AG08395 (cell line): ENCODE measurements at regions not wholly inside any gene's neighbourhood (a gene's known extent, or its start where the extent isn't known, plus 50 kb on each side); places are given as distances from the start of the nearest gene placed in this dataset.

Source experiments
- DNase-seq: peaks from one replicate; pipeline ENCODE4 v3.0.0; 2012; ENCODE audit warnings: mixed read lengths, low spot score

DNA sequence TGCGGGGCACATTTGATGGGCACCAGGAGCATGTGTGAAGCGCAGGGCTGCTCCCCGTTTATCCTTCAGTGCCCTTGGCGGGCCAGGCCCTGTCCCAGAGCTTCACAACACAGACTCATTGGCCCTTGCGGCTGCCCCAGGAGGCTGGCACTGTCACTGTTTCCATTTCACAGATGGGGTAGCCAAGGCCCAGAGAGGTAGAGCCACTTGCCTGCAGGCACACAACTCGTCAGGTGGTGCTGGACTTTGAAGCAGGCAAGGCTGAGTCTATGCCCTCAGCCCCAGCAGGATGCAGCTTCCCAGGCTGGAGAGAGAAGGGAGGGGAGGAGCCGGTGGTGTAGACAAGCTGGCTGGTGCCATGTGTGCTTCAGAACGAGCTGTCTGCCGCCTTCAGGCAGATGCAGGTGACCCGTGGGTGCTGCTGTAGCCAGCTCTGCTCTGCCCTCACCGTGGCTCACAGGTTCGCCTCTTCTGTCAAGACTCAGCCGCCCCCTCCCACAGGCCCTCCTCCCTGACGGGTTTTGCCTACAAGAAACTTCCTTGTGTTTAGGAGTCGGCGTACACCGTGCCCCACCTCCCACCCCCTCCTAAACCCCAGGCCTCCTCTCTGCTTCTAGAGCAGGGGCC lies 232.3 kb upstream of the CIBAR2 start:
- no peak for DNase-seq

DNA sequence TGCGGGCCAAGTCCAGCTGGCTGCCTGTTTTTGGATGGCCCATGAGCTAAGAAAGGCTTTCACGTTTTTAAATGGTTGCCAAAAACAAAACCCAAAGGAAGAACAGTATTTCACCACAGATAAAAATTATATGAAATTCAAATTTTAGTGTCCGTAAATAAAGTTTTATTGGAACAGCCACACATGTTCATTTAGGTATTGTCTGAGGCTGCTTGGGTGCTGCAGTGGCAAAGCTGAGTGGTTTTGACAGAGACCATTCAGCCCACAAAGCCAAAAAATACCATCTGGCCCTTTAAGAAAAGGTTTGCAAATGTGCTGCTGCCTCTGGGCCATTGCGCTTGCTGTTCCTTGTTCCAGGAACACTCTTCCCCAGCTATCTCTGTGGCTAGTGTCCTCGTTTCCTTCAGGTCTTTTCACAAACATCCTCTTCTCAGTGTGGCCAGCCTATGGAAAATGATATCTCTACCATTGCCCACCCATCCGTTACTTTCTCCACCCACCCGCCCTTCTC lies 232.9 kb upstream of the CIBAR2 start:
- no peak for DNase-seq

DNA sequence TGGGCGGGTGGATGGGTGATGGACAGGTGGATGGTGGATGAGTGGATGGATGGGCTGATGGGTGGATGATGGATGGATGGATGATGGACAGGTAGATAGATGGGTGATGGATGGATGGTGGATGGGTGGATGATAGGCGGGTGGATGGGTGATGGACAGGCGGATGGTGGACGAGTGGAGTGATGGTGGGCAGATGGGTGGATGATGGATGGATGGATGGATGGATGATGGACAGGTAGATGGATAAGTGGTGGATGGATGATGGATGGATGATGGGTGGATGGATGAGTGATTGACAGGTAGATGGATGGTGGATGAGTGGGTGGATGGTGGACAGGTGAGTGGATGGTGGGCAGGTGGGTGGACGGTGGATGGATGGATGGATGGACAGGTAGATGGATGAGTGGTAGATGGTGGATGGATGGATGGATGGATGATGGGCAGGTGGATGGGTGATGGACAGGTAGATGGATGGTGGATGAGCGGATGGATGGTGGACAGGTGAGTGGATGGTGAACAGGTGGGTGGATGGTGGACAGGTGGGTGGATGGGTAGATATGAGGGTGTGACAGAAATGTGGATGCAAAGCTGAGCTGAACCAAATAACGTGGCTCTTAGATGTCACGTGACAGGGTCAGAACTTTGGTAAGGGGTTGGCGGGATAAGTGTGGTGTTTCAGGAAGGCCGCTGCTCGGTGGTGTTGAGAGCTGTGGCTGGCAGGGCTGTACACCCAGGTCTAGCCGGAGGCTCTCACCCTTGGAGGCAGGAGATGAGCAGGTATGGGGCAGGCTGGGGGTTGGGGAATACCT lies 234.3 kb upstream of the CIBAR2 start:
- DNase-seq, result no peak

DNA sequence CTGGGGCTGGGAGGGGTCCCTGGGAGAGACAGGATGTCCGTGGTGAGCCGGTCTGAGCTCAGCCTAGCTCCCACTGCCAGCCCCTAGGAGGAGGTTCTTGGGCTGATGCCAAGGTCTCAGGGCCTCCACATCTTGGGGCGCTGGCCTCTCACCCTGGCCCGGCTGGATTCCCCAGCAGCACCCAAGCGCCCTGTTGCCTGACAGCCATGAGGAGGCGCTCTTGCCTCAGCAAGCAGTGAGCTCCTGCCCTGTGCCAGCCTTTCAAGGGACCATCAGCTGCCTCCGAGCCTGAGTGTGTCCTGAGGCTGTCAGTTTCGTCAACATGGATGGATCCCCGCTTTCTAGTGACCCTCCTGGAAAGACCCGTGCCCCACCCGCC lies 234.9 kb upstream of the CIBAR2 start:
- DNase-seq, result no peak

DNA sequence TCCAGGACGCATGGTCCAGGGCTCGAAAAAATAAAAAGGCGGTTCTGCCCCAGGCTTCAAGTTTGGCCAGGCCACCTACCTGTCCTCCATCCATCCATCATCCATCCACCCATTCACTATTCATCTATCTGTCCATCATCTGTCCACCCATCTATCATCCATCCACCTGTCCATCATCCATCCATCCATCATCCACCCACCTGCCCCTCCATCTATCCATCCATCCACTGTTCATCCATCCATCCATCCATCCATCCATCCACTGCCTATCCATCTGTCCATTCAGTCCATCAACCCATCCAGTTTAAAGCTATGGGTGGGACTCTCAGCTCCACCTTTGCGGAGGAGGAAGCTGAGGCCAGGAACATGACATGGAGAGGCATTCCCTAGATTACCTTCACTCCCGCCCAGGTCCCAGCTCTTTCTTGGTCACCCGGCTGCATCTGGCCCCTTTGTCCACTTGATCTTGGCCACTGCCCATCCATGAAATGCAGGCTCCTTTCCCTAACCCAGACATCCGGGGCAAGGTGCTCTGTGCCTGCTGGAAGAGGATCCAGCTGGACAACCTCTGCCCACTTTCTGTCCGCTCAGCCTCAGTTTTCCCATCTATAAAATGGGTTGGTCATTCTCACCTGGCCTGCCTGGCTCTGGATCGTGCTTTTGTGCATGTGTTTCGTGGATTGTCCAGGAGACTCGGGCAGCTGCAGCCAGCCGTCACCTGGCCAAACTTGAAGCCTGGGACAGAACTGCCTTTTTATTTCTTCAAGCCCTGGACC lies 236.0 kb upstream of the CIBAR2 start:
- DNase-seq, result no peak

DNA sequence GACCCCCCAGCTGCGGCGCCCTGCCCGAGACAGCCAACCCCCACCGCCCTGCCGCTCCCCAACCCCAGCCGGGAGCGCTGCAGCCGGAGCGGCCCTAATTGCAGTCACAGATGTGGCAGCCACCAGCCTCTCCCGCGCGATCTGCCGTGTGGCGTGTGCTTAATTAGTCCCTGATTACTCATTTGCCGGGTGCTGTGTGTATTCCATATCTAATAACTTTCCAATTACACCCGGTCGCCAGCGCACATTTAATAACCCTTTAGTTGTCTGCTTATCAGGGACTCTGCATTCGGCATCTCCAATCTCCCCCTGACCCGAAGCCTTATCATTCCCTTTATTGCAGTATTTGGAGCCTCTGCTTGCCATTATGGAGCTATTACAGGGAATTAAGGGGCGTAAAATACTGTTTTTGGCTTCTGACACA lies 236.7 kb upstream of the CIBAR2 start:
- no peak for DNase-seq

DNA sequence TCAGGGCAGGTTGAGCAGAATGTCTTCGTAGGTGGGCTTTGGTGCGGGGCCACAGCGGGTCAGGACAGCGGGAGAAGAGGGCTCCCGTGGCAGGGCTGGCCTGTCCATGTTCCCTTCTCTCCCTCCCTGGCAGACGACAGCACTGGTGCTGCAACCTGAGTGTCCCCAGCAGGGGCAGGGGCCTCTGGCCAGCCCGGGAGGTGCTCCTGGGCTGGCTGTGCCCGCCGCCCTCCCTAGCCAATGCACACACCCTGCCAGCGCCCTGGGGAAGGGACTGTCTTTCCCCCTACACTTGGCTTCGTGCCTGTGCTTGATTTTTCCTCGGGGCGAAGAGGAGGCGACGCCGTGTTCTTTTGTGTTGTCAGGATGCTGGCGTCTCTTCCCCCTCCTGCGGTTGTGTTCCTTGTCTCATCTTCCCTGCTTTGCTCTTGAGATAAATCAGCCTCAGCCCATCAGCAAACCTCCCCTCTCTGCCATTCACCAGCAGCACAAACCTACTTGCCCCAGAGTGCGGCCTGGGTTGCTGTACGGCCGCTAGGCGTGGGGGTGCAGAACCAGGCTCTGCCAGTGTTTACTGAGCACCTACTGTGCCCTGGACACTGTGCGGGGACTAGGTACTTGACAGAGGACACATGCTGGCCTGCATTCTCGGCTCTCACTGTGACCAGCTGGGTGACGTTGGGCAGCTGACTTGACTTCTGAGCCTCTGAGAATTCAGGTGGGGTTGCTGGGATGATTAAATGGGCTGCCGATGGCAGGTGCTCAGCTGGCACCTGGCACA lies 237.3 kb upstream of the CIBAR2 start:
- no peak for DNase-seq

DNA sequence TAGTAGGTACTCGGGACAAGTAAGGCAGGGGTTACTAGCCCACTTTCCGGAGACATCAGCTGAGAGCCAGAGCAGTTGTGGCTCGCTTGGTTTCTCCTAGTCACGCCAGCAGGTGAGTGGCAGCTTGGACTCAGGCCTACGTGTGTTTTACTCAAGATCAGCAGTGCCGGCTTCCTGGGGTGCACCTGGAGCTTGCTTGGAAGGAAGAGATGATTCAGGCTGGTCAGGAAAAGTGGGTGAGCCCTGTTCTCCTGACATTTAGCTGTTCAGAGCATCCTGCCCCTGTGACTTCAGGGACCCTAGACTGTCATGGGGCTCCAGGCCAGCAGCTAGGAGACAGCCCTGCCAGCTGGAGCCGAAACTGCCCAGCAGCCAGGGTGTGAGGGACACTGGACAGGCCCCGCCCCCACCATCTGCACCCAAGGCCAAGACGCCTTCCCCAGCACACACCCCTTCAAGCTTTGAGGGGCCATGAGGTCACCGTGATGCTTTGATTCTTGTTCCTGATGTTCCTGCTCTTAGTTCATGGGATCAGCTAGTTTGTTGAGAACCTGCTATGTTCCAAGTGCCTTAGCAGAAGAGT lies 238.0 kb upstream of the CIBAR2 start:
- DNase-seq, result no peak

DNA sequence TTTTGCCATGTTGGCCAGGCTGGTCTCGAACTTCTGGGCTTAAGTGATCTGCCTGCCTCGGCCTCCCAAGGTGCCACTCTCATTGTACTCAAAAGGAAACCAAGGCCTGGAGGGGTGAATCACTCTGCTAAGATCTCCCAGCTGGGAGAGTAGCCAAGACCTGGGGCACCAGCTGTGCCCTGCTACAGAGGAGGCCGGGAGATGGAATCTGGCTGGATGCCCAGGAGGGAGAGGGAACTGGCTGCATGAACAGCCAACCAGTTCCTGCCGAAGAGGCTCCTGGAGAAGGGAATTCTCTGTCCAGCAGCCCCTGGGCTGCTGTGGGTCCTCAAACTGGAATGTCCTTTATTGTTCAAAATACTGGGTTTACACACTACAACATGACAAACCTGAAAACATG lies 238.7 kb upstream of the CIBAR2 start:
- DNase-seq, result peak; percentile 93

DNA sequence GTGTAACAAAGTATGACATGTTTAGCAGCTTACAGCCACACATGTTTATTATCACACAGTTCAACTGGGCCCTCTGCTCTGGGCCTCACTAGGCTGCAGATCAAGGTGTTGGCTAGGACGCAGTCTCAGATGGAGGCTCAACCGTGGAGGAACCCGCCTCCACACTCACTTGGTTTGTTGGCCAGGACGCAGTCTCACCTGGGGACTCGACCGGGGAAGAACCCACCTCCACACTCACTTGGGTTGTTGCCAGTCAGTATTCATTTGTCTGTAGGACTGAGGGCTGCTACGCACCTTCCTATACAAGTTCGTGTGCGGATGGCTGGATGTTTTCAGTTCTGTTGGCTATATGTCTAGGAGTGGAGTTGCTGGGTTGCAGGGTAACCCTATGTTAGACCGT lies 240.7 kb upstream of the CIBAR2 start:
- DNase-seq, result no peak

DNA sequence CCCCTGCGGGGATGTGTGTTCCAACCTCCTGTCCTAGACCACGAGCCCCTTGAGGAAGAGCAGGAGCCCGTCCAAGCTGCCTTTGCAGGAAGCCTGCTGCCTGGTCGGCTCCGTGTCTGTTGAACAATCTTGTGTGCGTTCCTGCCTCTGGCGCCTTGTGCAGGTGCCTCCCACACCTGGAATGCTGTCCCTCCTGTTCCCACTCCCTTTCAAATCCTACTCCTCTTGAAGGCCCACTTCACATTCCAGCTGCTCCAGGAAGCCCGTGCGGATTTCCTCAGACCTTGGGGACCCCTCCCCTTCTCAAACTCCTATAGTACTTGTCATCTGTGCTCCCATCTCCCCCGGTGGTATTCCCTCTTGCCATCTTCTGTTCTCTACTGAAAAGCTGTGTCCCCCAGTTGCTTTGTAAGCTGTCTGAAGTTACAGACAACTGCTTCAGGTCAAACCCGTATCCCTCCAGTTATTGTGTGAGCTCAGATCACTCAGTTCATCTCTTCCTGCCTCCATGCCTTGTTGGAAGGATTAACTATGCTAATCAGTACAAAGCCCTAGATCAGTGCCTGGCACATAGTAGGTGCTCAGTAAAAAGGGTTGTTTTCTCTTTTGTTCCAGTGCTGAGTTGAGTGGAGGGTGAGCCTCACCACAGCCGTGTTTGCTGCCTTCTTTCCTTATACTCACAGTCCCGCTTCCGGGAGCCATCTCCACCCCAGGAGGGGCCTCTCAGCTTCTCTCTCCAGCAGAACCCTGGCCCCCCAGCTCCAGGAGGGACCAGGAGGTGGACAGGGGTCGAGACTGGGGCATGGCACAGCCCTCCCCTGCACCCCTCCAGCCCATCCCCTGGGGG lies 241.8 kb upstream of the CIBAR2 start:
- no peak for DNase-seq

DNA sequence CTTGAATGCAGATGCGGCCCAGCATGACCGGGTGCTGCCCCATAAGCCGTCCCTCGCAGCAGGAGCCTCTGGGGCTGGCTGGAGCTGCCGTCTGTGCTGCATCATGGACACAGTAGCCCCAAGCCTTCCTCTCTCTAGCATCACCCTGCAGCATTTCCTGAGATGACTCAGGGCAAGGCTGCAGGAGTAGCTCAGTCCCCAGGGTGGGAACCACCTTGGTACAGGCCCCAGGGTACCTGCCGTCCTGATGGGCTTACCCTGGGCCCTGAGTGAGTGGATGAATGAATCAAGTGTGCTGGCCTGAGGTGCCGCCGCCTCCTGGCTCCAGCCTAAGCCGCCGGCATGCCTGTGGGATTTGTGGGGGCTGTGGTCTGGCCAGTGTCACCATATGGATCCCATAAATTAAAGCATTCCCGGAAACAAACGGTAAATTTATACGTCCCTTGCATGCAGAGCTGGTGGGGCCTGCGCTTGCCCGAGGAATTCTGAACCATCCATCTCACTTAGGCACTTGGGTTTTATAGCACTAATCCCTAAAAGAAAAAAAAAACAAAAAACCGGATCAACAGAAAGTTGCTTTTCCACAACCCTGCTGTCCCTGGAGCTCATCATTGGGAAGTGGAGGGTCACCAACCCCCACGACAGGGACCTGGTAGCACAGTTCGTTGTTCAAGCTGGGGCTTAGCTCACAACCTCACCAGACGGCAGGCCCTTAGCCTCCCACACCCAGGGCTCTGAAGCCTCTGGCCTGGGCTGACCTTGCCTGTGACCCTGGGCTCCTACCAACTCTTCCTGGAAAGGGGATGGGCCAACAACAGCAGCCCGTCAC lies 242.6 kb upstream of the CIBAR2 start:
- peak; percentile 88 for DNase-seq

DNA sequence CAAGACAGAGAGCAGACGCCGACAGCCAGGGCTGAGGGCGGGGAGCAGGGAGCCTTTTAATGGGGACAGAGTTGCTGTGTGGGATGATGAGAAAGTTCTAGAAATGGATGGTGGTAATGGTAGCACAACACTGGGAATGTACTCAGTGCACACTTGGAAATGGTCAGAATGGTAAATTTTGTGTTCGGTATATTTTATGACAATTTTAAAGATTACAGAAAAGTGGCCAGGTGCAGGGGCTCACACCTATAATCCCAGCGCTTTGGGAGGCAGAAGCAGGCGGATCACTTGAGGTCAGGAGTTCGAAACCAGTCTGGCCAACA lies 243.2 kb upstream of the CIBAR2 start:
- DNase-seq, result no peak

DNA sequence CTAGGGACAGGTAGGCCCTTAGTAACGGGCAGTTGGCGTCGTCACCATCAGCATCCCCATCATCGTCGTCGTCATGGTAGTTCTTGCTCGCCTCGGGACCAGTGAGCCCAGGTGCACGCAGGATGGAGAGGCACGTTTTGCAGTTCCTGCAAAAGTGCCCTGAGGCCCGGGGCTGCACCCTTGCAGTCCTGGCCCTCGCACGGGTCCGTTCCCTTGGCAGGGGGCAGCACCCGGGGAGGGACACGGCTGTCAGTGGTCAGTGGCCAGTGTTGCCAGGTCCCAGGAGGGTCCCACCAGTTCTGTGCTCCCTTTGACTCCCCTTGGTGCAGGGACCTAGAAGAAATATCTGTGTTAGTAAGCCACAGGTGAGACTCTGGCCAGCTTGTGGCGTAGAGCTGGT lies 243.9 kb upstream of the CIBAR2 start:
- DNase-seq, result no peak

DNA sequence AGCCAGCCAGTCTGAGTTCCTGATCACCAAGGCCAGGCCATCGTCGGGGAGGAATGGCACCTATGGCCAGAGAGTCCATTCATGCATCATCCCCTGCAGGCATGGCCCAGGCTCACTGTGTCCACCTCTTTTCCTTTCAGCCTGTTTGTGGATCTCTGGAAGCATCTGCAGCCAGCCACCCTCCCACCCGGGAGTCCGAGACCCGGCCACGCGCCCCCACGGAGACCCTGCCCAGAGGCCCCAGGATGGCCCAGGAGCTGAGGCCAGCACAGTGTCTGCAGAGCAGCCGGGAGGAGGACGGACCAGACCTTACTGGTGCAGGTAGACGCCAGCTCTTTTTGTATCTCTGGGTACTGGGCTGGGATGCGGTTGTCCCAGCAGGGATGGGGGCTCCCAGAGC lies 245.1 kb upstream of the CIBAR2 start:
- no peak for DNase-seq

DNA sequence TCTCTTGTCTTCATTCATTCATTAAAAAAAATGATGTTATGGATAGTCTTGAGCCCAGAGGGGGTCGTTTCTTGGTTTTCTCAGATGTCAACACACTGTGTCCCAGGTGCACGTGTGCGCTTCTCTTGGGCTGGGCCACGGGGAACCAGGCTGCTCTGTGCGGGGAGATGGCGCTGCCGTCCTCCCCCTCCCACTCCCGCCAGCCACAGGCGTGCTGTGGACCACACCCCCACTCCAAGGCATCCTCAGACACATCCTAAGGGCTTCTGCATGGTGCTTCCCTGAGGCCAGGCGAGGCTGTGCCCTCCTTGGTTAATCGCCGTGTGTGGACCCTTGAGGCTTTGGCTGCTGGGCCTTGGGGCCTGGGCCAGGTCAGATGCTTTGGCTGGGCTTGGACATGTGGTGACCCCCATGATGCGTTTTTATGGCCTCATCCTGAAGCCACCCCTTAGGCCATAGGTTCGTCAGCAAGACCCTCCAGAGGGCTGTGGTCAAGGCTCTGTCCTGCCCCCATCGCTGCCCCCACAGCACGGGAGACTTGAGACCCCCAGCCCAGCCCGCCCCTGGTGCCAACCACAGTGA lies 245.7 kb upstream of the CIBAR2 start:
- DNase-seq, result no peak

DNA sequence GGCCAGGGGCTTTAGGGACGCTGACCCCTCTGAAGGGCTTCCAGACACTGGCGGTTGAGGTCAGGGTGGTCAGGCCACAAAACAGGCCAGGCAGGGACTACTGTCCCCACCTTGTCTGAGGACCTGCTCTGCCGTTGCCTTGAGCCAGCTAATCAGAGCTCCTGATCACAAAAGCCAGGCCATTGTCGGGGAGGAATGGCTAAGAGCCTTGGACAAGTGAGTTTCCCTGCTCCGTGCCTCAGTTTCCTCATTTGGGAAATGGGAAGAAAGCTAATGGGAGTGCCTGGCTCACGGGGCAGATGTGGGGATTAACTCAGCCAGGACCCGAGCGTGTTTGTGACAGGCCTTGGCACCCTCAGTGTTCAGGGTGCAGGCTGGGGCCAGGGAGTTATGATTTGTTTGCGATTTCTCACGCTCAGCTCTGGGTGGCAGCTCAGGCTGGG lies 246.5 kb upstream of the CIBAR2 start:
- DNase-seq, result no peak

DNA sequence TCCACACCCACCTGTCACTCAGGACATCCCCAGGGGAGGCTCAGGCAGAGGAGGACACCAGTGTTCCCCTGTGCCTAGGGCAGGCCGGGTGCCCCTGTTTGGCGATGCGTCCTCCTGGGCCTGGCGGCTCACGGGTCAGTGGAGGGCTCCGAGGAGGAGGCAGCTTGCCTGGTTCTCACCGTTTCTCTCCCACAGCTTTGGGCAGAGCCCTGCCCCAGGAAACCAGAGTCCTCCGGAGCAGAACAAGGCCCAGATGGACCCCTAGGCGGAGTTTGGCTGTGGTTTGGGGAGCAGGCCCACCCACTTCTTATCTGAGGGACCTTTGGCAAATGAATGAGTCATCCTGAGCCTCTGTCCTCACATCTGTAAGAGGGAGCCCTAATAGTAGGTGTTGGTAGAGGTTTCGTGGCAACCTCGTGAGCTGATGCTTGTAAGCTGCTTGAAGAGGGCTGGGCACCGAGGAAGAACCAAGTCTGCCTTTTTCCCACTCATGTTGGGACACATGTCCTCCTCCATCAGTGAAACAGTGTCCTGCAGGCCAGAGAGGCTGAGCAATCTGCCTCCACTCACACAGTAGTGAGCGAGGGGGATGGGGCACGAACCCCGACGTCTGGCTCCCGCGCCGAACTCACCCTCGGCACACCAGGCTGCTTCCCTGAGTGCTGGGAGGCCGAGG lies 247.0 kb upstream of the CIBAR2 start:
- DNase-seq, result no peak
